ENCODE measurements at regions not wholly inside any gene's neighbourhood (a gene's known extent, or its start where the extent isn't known, plus 50 kb on each side); places are given as distances from the start of the nearest gene placed in this dataset.

- no peak for DNase-seq
Measured at GRCh38 chr1:218643281-218643680, 298.1 kb downstream of the TGFB2 start.

GRCh38 chr1:218643926-218644325 lies 298.8 kb downstream of the TGFB2 start:
- no peak for DNase-seq

- no peak for DNase-seq
Measured at GRCh38 chr1:218646288-218646687, 301.2 kb downstream of the TGFB2 start.

GRCh38 chr1:218656301-218657037 lies 311.3 kb downstream of the TGFB2 start:
- no peak for DNase-seq

- DNase-seq, result no peak
Measured at GRCh38 chr1:218658269-218658668, 313.1 kb downstream of the TGFB2 start.

- no peak for DNase-seq
Measured at GRCh38 chr1:218658899-218659298, 313.8 kb downstream of the TGFB2 start.

GRCh38 chr1:218659911-218660677 lies 315.0 kb downstream of the TGFB2 start:
- peak; percentile 5 to 81 for DNase-seq

- peak; percentile 26 to 83 for DNase-seq
Measured at GRCh38 chr1:218660678-218661053, 315.5 kb downstream of the TGFB2 start.

GRCh38 chr1:218661411-218661810 lies 316.3 kb downstream of the TGFB2 start:
- no peak for DNase-seq

- no peak for DNase-seq
Measured at GRCh38 chr1:218664385-218665170, 319.4 kb downstream of the TGFB2 start.

GRCh38 chr1:218665221-218665620 lies 320.1 kb downstream of the TGFB2 start:
- no peak for DNase-seq

GRCh38 chr1:218666263-218666662 lies 321.1 kb downstream of the TGFB2 start:
- no peak for DNase-seq

- DNase-seq, result no peak
Measured at GRCh38 chr1:218667781-218668516, 322.8 kb downstream of the TGFB2 start.

- no peak for DNase-seq
Measured at GRCh38 chr1:218669431-218669830, 324.3 kb downstream of the TGFB2 start.

- no peak for DNase-seq
Measured at GRCh38 chr1:218670875-218671274, 325.7 kb downstream of the TGFB2 start.

- no peak for DNase-seq
Measured at GRCh38 chr1:218671573-218671972, 326.4 kb downstream of the TGFB2 start.

GRCh38 chr1:218673170-218673569 lies 328.0 kb downstream of the TGFB2 start:
- no peak for DNase-seq

- peak; percentile 9 to 69 for DNase-seq
Measured at GRCh38 chr1:218674280-218674773, 329.2 kb downstream of the TGFB2 start.

- DNase-seq, result no peak
Measured at GRCh38 chr1:218677026-218677425, 331.9 kb downstream of the TGFB2 start.

GRCh38 chr1:218679391-218679790 lies 334.3 kb downstream of the TGFB2 start:
- no peak for DNase-seq

- DNase-seq, result no peak
Measured at GRCh38 chr1:218679988-218680748, 335.0 kb downstream of the TGFB2 start.

GRCh38 chr1:218683242-218683641 lies 338.1 kb downstream of the TGFB2 start:
- no peak for DNase-seq

Data from SW 1271 (cell line).